A673 (cell line): ENCODE measurements at regions not wholly inside any gene's neighbourhood (a gene's known extent, or its start where the extent isn't known, plus 50 kb on each side); places are given as distances from the start of the nearest gene placed in this dataset.

Experiments used
- EZH2 ChIP-seq: fragments of 200-600 bp; sonication (generic); IDR thresholded peaks from 2 replicates; pipeline ENCODE4 v1.6.1; 2017; ENCODE audit warnings: borderline replicate concordance, low read depth, mild to moderate bottlenecking, mixed read lengths, antibody characterized with exemption, low read length; ENCODE audit not compliant: poor library complexity, severe bottlenecking
- TF ChIP-seq, protein P1 (sequence below): fragments of 300-800, 200-600 bp; sonication (generic); conservative IDR thresholded peaks from 2 replicates; pipeline ENCODE4 v1.5.1; 2017; ENCODE audit warnings: low read depth, mild to moderate bottlenecking, antibody characterized with exemption, low read length, moderate library complexity, mixed read lengths

DNA sequence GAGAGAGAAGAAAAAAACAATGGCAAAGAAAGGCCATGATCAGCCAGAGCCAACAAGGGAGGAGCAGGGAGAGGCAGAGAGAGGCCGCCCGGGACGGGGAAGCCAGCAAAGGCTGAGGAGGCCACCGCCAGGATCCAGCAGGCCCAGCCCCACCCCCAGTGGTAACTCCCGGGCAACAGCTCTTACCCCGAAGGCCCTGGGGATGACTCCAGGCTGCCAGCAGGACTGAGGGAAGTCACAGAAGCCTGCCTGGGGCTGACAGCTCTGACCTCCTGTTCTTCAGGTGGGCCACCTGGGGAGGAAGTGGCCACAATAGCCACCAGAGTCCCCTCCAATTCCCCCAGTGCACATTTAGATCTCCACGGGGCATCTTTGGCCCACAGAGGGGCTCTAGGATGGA, 184.3 kb upstream of the LINGO1 start:
- TF ChIP-seq, protein P1, sequence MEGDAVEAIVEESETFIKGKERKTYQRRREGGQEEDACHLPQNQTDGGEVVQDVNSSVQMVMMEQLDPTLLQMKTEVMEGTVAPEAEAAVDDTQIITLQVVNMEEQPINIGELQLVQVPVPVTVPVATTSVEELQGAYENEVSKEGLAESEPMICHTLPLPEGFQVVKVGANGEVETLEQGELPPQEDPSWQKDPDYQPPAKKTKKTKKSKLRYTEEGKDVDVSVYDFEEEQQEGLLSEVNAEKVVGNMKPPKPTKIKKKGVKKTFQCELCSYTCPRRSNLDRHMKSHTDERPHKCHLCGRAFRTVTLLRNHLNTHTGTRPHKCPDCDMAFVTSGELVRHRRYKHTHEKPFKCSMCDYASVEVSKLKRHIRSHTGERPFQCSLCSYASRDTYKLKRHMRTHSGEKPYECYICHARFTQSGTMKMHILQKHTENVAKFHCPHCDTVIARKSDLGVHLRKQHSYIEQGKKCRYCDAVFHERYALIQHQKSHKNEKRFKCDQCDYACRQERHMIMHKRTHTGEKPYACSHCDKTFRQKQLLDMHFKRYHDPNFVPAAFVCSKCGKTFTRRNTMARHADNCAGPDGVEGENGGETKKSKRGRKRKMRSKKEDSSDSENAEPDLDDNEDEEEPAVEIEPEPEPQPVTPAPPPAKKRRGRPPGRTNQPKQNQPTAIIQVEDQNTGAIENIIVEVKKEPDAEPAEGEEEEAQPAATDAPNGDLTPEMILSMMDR = no peak
- no peak for TF ChIP-seq EZH2
